CD14-positive monocyte (primary cell): ENCODE measurements at regions not wholly inside any gene's neighbourhood (a gene's known extent, or its start where the extent isn't known, plus 50 kb on each side); places are given as distances from the start of the nearest gene placed in this dataset.

ENCODE experiments used
- DNase-seq, 3 donors: peaks; one replicate each; pipeline ENCODE4 v3.0.0-alpha.2; 2011 to 2022
- H2AFZ ChIP-seq: 2 replicates; pipeline ENCODE4 v1.6.0; 2012; ENCODE audit warnings: mild to moderate bottlenecking, low read depth, low read length, inconsistent platforms; ENCODE audit not compliant: insufficient read depth, poor library complexity, severe bottlenecking
- H3K27ac ChIP-seq, 2 donors: 1 replicate in 1 of 2; 2 replicates in 1 of 2; pipeline ENCODE4 v1.5.1; 2012 to 2013; ENCODE audit warnings: low read length in 2 of 2, control low read depth in 1 of 2, inconsistent platforms in 1 of 2, low read depth in 1 of 2, mild to moderate bottlenecking in 1 of 2
- H3K27me3 ChIP-seq, 2 donors: one replicate each; pipeline versions ENCODE4 v1.6.0 to v1.6.1; 2011 to 2013; ENCODE audit warnings: low read length in 2 of 2; ENCODE audit not compliant: control insufficient read depth in 2 of 2, insufficient read depth in 2 of 2
- H3K36me3 ChIP-seq, 2 donors: replicated peaks in 1 of 2; 1 replicate in 1 of 2; 2 replicates in 1 of 2; pipeline versions ENCODE4 v1.5.1 to v1.6.1; 2012 to 2013; ENCODE audit warnings: low read length in 2 of 2, control low read depth in 1 of 2, inconsistent platforms in 1 of 2, mild to moderate bottlenecking in 1 of 2; ENCODE audit not compliant: insufficient read depth in 2 of 2, control insufficient read depth in 1 of 2
- H3K4me1 ChIP-seq, 2 donors: 1 replicate in 1 of 2; 2 replicates in 1 of 2; pipeline versions ENCODE4 v1.5.1 to v1.6.1; 2012 to 2013; ENCODE audit warnings: low read length in 2 of 2, control low read depth in 1 of 2, inconsistent platforms in 1 of 2, mild to moderate bottlenecking in 1 of 2, moderate library complexity in 1 of 2; ENCODE audit not compliant: insufficient read depth in 2 of 2, control insufficient read depth in 1 of 2
- H3K4me2 ChIP-seq: replicated peaks from 2 replicates; pipeline ENCODE3; 2012; ENCODE audit warnings: low read length, moderate library complexity, mild to moderate bottlenecking; ENCODE audit not compliant: poor library complexity, severe bottlenecking; ENCODE audit errors: extremely low read depth
- H3K4me3 ChIP-seq, 3 experiments: fragments of 200-600 bp in 1 of 3; sonication (generic) in 1 of 3; replicated peaks in 1 of 3; 1 replicate in 2 of 3; 2 replicates in 1 of 3; pipeline ENCODE4 v1.5.1; 2011 to 2013; ENCODE audit warnings: low read length in 3 of 3, mild to moderate bottlenecking in 3 of 3, control low read depth in 2 of 3, low read depth in 2 of 3, inconsistent platforms in 1 of 3, moderate library complexity in 1 of 3
- H3K79me2 ChIP-seq: 2 replicates; pipeline ENCODE4 v1.6.0; 2012; ENCODE audit warnings: mild to moderate bottlenecking, control low read depth, inconsistent platforms, low read length, moderate library complexity; ENCODE audit not compliant: insufficient read depth
- H3K9ac ChIP-seq: 2 replicates; pipeline ENCODE4 v1.6.0; 2017; ENCODE audit warnings: low read length, mild to moderate bottlenecking; ENCODE audit not compliant: insufficient read depth, poor library complexity, severe bottlenecking
- H3K9me3 ChIP-seq, 2 donors: replicated peaks in 1 of 2; 1 replicate in 1 of 2; 2 replicates in 1 of 2; pipeline versions ENCODE4 v1.5.1 to v1.6.1; 2012 to 2013; ENCODE audit warnings: low read length in 2 of 2, control low read depth in 1 of 2; ENCODE audit not compliant: control insufficient read depth in 1 of 2, insufficient read depth in 1 of 2
- H4K20me1 ChIP-seq: 2 replicates; pipeline ENCODE4 v1.6.0; 2012; ENCODE audit warnings: mild to moderate bottlenecking, low read length, control low read depth, moderate library complexity; ENCODE audit not compliant: insufficient read depth
- H3K27ac Mint-ChIP-seq, 7 donors: one replicate each; pipeline ENCODE4 v1.8.0; 2020; ENCODE audit warnings: mild to moderate bottlenecking in 7 of 7, mixed read lengths in 7 of 7, moderate library complexity in 6 of 7, inconsistent platforms in 2 of 7
- H3K27me3 Mint-ChIP-seq, 3 donors: one replicate each; pipeline ENCODE4 v1.8.0; 2021 to 2022; ENCODE audit warnings: low read depth in 3 of 3, mild to moderate bottlenecking in 3 of 3, mixed read lengths in 3 of 3, moderate library complexity in 3 of 3, inconsistent platforms in 1 of 3
- H3K36me3 Mint-ChIP-seq, 2 donors: one replicate each; pipeline ENCODE4 v1.8.0; 2020; ENCODE audit warnings: mixed read lengths in 2 of 2, inconsistent platforms in 1 of 2, mild to moderate bottlenecking in 1 of 2
- H3K4me1 Mint-ChIP-seq: one replicate; pipeline ENCODE4 v1.8.0; 2020; ENCODE audit warnings: mild to moderate bottlenecking, mixed read lengths
- H3K4me3 Mint-ChIP-seq, 2 donors: one replicate each; pipeline ENCODE4 v1.8.0; 2020; ENCODE audit warnings: mild to moderate bottlenecking in 2 of 2, mixed read lengths in 2 of 2, moderate library complexity in 1 of 2
- H3K9me3 Mint-ChIP-seq, 7 donors: one replicate each; pipeline ENCODE4 v1.8.0; 2020 to 2022; ENCODE audit warnings: mixed read lengths in 7 of 7, mild to moderate bottlenecking in 6 of 7, moderate library complexity in 6 of 7, inconsistent platforms in 2 of 7
- CTCF ChIP-seq: fragments of 200-600 bp; IDR thresholded peaks from one replicate; pipeline ENCODE4 v1.8.0; 2022; ENCODE audit warnings: antibody characterized with exemption, mild to moderate bottlenecking
- WGBS: methylation state at CpG from one replicate; pipeline ENCODE4 v1.1.5; 2013; ENCODE audit warnings: missing lambda C conversion rate; ENCODE audit not compliant: insufficient coverage; 5-methylcytosine and 5-hydroxymethylcytosine counted together
- intact Hi-C, 2 donors: fragments of 100-400 bp; cut with micrococcal nuclease; formaldehyde crosslinking; loops; one replicate each; pipeline versions ENCODE4 v1.15.0 to v1.15.1; 2023

- Histone ChIP-seq H3K4me3 (no peak overlapping the region), H3K27ac (no peak overlapping the region), H3K27me3 (no peaks in the 10 kb centered on the region), H3K9ac (no peak overlapping the region), H2AFZ (no peak overlapping the region), H4K20me1 (no peaks in the 10 kb centered on the region), H3K4me2 (no peak overlapping the region), H3K4me1 (no peaks in the 10 kb centered on the region), H3K79me2 (no peaks in the 10 kb centered on the region), H3K36me3 (no peaks in the 10 kb centered on the region), H3K9me3 (no peaks in the 10 kb centered on the region)
- Mint-ChIP-seq H3K27me3 (no peaks in the 10 kb centered on the region), H3K4me3 (no peak overlapping the region), H3K36me3 (no peaks in the 10 kb centered on the region), H3K9me3 (peaks cover 0 to 6% (median 0%) of the 10 kb centered on the region in 7 donors), H3K27ac (no peak overlapping the region), H3K4me1 (no peaks in the 10 kb centered on the region)
- no CpG with 5 or more reads among the region's 1 CpG for WGBS
- no peak for TF ChIP-seq CTCF
- DNase-seq: no peak
- intact Hi-C loops: no loop called here
Observed at GRCh38 chr7:13518738-13519137, 470.7 kb downstream of the ETV1 start.

DNA sequence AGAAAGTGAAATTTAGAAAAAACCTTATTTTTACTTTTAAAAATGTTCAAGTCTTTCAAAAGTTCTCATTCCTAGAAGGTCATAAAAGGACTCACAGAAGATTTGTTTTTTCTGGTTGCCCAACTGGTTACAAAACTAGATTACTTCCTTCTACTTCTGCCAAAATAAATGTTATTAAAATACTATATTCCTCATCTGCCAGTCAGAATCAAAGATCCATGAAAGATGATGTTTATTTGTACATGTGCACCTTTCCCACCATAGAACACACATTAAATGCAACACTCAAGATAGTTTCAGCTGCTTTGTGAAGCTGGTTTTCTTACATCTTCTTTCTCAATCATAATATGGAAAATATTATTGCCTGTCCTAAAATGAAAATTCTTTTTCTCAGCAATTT is 465.4 kb downstream of the ETV1 start:
- Histone ChIP-seq H3K79me2 (no peaks in the 10 kb centered on the region), H3K9me3 (no peaks in the 10 kb centered on the region), H3K27ac (no peak overlapping the region), H4K20me1 (no peaks in the 10 kb centered on the region), H3K4me3 (no peak overlapping the region), H3K36me3 (no peaks in the 10 kb centered on the region), H3K9ac (no peak overlapping the region), H3K4me1 (no peaks in the 10 kb centered on the region), H2AFZ (no peak overlapping the region), H3K27me3 (no peaks in the 10 kb centered on the region), H3K4me2 (no peak overlapping the region)
- Mint-ChIP-seq H3K9me3 (no peaks in the 10 kb centered on the region), H3K4me3 (no peak overlapping the region), H3K36me3 (no peaks in the 10 kb centered on the region), H3K4me1 (no peaks in the 10 kb centered on the region), H3K27me3 (no peaks in the 10 kb centered on the region), H3K27ac (no peak overlapping the region)
- no peak for TF ChIP-seq CTCF
- intact Hi-C loops: no loop called here
- no peak for DNase-seq
